Trophoblast cell (in vitro differentiated cells and primary cell): ENCODE measurements at regions not wholly inside any gene's neighbourhood (a gene's known extent, or its start where the extent isn't known, plus 50 kb on each side); places are given as distances from the start of the nearest gene placed in this dataset.
"Not testable (repeated sequence)": the region's sequence is repeated elsewhere in the genome, so short reads cannot be mapped to it uniquely, and the experiment has no call there.

Source experiments
- DNase-seq, 2 donors: peaks; one replicate each; pipeline ENCODE4 v3.0.0-alpha.2; 2016
- H2AFZ ChIP-seq: 2 replicates; pipeline ENCODE4 v1.6.1; 2013; ENCODE audit warnings: low read length, moderate library complexity, mild to moderate bottlenecking; ENCODE audit not compliant: insufficient read depth, poor library complexity
- H2AK5ac ChIP-seq: 2 replicates; pipeline ENCODE4 v1.6.1; 2013; ENCODE audit warnings: mild to moderate bottlenecking, low read length
- H2BK120ac ChIP-seq: 2 replicates; pipeline ENCODE4 v1.6.1; 2013; ENCODE audit warnings: low read length, mild to moderate bottlenecking, moderate library complexity; ENCODE audit not compliant: insufficient read depth, poor library complexity
- H2BK12ac ChIP-seq: 2 replicates; pipeline ENCODE4 v1.6.1; 2013; ENCODE audit warnings: mild to moderate bottlenecking, low read length, moderate library complexity
- H2BK5ac ChIP-seq: 2 replicates; pipeline ENCODE4 v1.6.1; 2013; ENCODE audit warnings: low read length, low read depth, moderate library complexity, mild to moderate bottlenecking; ENCODE audit not compliant: poor library complexity
- H3K14ac ChIP-seq: 2 replicates; pipeline ENCODE4 v1.6.1; 2013; ENCODE audit warnings: mild to moderate bottlenecking, low read length
- H3K18ac ChIP-seq: 2 replicates; pipeline ENCODE4 v1.6.1; 2013; ENCODE audit warnings: mild to moderate bottlenecking, low read length
- H3K23ac ChIP-seq: 2 replicates; pipeline ENCODE4 v1.6.1; 2013; ENCODE audit warnings: low read length
- H3K27ac ChIP-seq: 2 replicates; pipeline ENCODE4 v1.5.1; 2013; ENCODE audit warnings: low read depth, mild to moderate bottlenecking, inconsistent platforms, low read length, moderate library complexity
- H3K27me3 ChIP-seq: 2 replicates; pipeline ENCODE4 v1.6.1; 2013; ENCODE audit warnings: inconsistent platforms, mild to moderate bottlenecking, low read length, moderate library complexity; ENCODE audit not compliant: insufficient read depth
- H3K36me3 ChIP-seq, 2 experiments: 1 replicate in 1 of 2; 2 replicates in 1 of 2; pipeline ENCODE4 v1.6.1; 2013; ENCODE audit warnings: low read length in 2 of 2, mild to moderate bottlenecking in 2 of 2, moderate library complexity in 1 of 2; ENCODE audit not compliant: insufficient read depth in 2 of 2, control insufficient read depth in 1 of 2
- H3K4ac ChIP-seq: 2 replicates; pipeline ENCODE4 v1.6.1; 2013; ENCODE audit warnings: low read depth, mild to moderate bottlenecking, low read length, moderate library complexity
- H3K4me1 ChIP-seq, 2 experiments: 1 replicate in 1 of 2; 2 replicates in 1 of 2; pipeline ENCODE4 v1.6.1; 2013; ENCODE audit warnings: low read length in 2 of 2, mild to moderate bottlenecking in 2 of 2, moderate library complexity in 1 of 2; ENCODE audit not compliant: insufficient read depth in 2 of 2, control insufficient read depth in 1 of 2
- H3K4me2 ChIP-seq: 2 replicates; pipeline ENCODE4 v1.6.1; 2013; ENCODE audit warnings: inconsistent platforms, mild to moderate bottlenecking, low read length, moderate library complexity
- H3K4me3 ChIP-seq: 2 replicates; pipeline ENCODE4 v1.5.1; 2013; ENCODE audit warnings: mild to moderate bottlenecking, low read depth, low read length, inconsistent platforms
- H3K79me1 ChIP-seq: one replicate; pipeline ENCODE4 v1.6.1; 2013; ENCODE audit warnings: low read length
- H3K79me2 ChIP-seq: 2 replicates; pipeline ENCODE4 v1.6.1; 2013; ENCODE audit warnings: low read length, mild to moderate bottlenecking; ENCODE audit not compliant: control insufficient read depth, insufficient read depth, poor library complexity
- H3K9ac ChIP-seq: 2 replicates; pipeline ENCODE4 v1.6.1; 2013; ENCODE audit warnings: mild to moderate bottlenecking, low read length
- H3K9me3 ChIP-seq: 2 replicates; pipeline ENCODE4 v1.6.1; 2013; ENCODE audit warnings: low read depth, mild to moderate bottlenecking, control low read depth, inconsistent platforms, low read length; ENCODE audit not compliant: insufficient read depth
- H4K12ac ChIP-seq: 2 replicates; pipeline ENCODE4 v1.6.1; 2013; ENCODE audit warnings: low read depth, mild to moderate bottlenecking, low read length, moderate library complexity
- H4K8ac ChIP-seq: 2 replicates; pipeline ENCODE4 v1.6.1; 2013; ENCODE audit warnings: low read depth, mild to moderate bottlenecking, low read length, moderate library complexity
- H4K91ac ChIP-seq: one replicate; pipeline ENCODE4 v1.6.1; 2013; ENCODE audit warnings: low read depth, mild to moderate bottlenecking, low read length, moderate library complexity
- WGBS: extraction: QIAGEN DNeasy Blood & Tissue Kit; methylation state at CpG from one replicate; pipeline ENCODE4 v1.1.7; 2013; ENCODE audit warnings: missing lambda C conversion rate; ENCODE audit not compliant: insufficient read length, insufficient coverage; ENCODE audit errors: extremely low coverage; 5-methylcytosine and 5-hydroxymethylcytosine counted together

GRCh38 chr4:32716090-32716620, 1996.0 kb downstream of the PCDH7 start:
- H3K36me3 ChIP-seq, H2BK5ac ChIP-seq, H3K23ac ChIP-seq, H3K27ac ChIP-seq, H3K4me2 ChIP-seq, H2AFZ ChIP-seq, H3K9me3 ChIP-seq, H3K79me1 ChIP-seq, H3K79me2 ChIP-seq, DNase-seq, H2BK120ac ChIP-seq, H3K4ac ChIP-seq, H3K9ac ChIP-seq, H3K27me3 ChIP-seq, H4K8ac ChIP-seq, H3K18ac ChIP-seq, H3K4me3 ChIP-seq, H4K12ac ChIP-seq, H2AK5ac ChIP-seq, H2BK12ac ChIP-seq, H3K4me1 ChIP-seq, H3K14ac ChIP-seq, H4K91ac ChIP-seq: not testable (repeated sequence)
- WGBS, result no CpG with 5 or more reads among the region's 42 CpGs

- no peak for DNase-seq
- no peaks in the 10 kb centered on the region for H3K4me1 ChIP-seq
- no peaks in the 10 kb centered on the region for H3K79me2 ChIP-seq
- H3K9ac ChIP-seq, result no peak overlapping the region
- H3K23ac ChIP-seq, result no peak overlapping the region
- H3K27ac ChIP-seq, result no peak overlapping the region
- H2AFZ ChIP-seq, result no peak overlapping the region
- no peak overlapping the region for H4K91ac ChIP-seq
- H2BK120ac ChIP-seq, result no peak overlapping the region
- H3K36me3 ChIP-seq, result no peaks in the 10 kb centered on the region
- H3K27me3 ChIP-seq, result no peaks in the 10 kb centered on the region
- no peak overlapping the region for H4K12ac ChIP-seq
- H3K18ac ChIP-seq, result no peak overlapping the region
- H4K8ac ChIP-seq, result no peak overlapping the region
- no peak overlapping the region for H2AK5ac ChIP-seq
- no peak overlapping the region for H3K4me3 ChIP-seq
- H2BK5ac ChIP-seq, result no peak overlapping the region
- H3K4ac ChIP-seq, result no peak overlapping the region
- no peaks in the 10 kb centered on the region for H3K9me3 ChIP-seq
- no peaks in the 10 kb centered on the region for H3K79me1 ChIP-seq
- H2BK12ac ChIP-seq, result no peak overlapping the region
- no peak overlapping the region for H3K14ac ChIP-seq
- no CpG with 5 or more reads among the region's 5 CpGs for WGBS
- no peak overlapping the region for H3K4me2 ChIP-seq
Observed at GRCh38 chr4:32735856-32736590, 2015.9 kb downstream of the PCDH7 start.

GRCh38 chr4:32744211-32744610, 2024.0 kb downstream of the PCDH7 start:
- Histone ChIP-seq H3K4me2 (no peak overlapping the region), H3K79me1 (no peaks in the 10 kb centered on the region), H3K79me2 (no peaks in the 10 kb centered on the region), H3K27me3 (no peaks in the 10 kb centered on the region), H3K9ac (no peak overlapping the region), H2BK5ac (no peak overlapping the region), H2AFZ (no peak overlapping the region), H3K27ac (no peak overlapping the region), H4K8ac (no peak overlapping the region), H3K18ac (no peak overlapping the region), H3K23ac (no peak overlapping the region), H2BK120ac (no peak overlapping the region), H3K36me3 (no peaks in the 10 kb centered on the region), H3K9me3 (no peaks in the 10 kb centered on the region), H2BK12ac (no peak overlapping the region), H2AK5ac (no peak overlapping the region), H3K4me1 (no peaks in the 10 kb centered on the region), H4K12ac (no peak overlapping the region), H3K4me3 (no peak overlapping the region), H3K14ac (no peak overlapping the region), H3K4ac (no peak overlapping the region), H4K91ac (no peak overlapping the region)
- WGBS, result no CpG with 5 or more reads among the region's 2 CpGs
- no peak for DNase-seq

GRCh38 chr4:32745351-32745750, 2025.2 kb downstream of the PCDH7 start:
- Histone ChIP-seq H3K4me1 (no peaks in the 10 kb centered on the region), H3K23ac (no peak overlapping the region), H4K12ac (no peak overlapping the region), H2BK120ac (no peak overlapping the region), H3K9me3 (no peaks in the 10 kb centered on the region), H4K8ac (no peak overlapping the region), H3K4ac (no peak overlapping the region), H3K79me2 (no peaks in the 10 kb centered on the region), H3K9ac (no peak overlapping the region), H2BK5ac (no peak overlapping the region), H3K4me3 (no peak overlapping the region), H2AK5ac (no peak overlapping the region), H2AFZ (no peak overlapping the region), H3K27ac (no peak overlapping the region), H3K27me3 (no peaks in the 10 kb centered on the region), H3K79me1 (no peaks in the 10 kb centered on the region), H3K4me2 (no peak overlapping the region), H3K36me3 (no peaks in the 10 kb centered on the region), H2BK12ac (no peak overlapping the region), H3K14ac (no peak overlapping the region), H4K91ac (no peak overlapping the region), H3K18ac (no peak overlapping the region)
- no peak for DNase-seq
- WGBS, result no CpG with 5 or more reads among the region's 1 CpG
